ENCODE measurements at regions not wholly inside any gene's neighbourhood (a gene's known extent, or its start where the extent isn't known, plus 50 kb on each side); places are given as distances from the start of the nearest gene placed in this dataset.

DNA sequence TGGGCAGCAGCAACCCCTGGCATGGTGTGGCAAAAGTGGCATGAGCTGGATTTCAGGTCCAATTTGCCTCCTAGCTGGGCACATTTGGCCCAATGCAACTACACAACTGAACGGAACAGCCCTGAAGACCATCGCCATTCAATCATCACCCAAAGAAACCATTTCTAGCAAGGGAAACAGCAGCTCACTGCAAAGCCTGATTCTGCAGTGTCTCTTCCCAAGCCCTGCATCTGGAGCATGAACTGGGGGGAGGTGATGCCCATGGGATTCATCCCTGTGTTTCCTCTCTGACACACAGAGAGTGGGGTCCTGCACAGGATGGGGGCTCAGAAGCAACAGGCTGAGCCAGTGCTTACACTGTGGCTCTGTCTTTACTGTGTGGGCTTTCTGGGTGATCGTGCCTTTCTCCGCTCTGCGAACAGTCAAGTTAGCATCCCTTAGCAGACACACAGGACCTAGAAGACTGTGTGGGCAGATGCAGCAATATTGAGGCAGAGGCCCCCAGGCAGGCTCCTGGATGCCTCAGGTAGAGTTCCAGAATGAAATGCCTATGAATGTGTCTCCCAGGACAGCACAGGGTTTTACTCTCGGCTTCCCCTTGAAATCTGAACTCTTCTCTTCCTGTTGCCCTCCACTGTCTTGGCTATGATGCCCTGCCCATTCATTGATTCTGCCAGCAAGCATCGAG, 91.1 kb upstream of the ALDH1A3 start:
- H3K27ac Mint-ChIP-seq, result no peak overlapping the region
- H3K4me3 Mint-ChIP-seq, result no peak overlapping the region
- H3K9me3 Mint-ChIP-seq, result no peaks in the 10 kb centered on the region
- TF ChIP-seq, protein P1, sequence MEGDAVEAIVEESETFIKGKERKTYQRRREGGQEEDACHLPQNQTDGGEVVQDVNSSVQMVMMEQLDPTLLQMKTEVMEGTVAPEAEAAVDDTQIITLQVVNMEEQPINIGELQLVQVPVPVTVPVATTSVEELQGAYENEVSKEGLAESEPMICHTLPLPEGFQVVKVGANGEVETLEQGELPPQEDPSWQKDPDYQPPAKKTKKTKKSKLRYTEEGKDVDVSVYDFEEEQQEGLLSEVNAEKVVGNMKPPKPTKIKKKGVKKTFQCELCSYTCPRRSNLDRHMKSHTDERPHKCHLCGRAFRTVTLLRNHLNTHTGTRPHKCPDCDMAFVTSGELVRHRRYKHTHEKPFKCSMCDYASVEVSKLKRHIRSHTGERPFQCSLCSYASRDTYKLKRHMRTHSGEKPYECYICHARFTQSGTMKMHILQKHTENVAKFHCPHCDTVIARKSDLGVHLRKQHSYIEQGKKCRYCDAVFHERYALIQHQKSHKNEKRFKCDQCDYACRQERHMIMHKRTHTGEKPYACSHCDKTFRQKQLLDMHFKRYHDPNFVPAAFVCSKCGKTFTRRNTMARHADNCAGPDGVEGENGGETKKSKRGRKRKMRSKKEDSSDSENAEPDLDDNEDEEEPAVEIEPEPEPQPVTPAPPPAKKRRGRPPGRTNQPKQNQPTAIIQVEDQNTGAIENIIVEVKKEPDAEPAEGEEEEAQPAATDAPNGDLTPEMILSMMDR (conservative IDR thresholded peaks at IDR 0.05), result no peak
- H3K4me1 Mint-ChIP-seq (ENCODE audit: unreplicated experiment), result no peaks in the 10 kb centered on the region
- H3K36me3 Mint-ChIP-seq, result no peaks in the 10 kb centered on the region
- DNase-seq (ENCODE audit: extremely low spot score, unreplicated experiment), result peak; percentile 22
- H3K27me3 Mint-ChIP-seq, result peaks cover 9% of the 10 kb centered on the region

DNA sequence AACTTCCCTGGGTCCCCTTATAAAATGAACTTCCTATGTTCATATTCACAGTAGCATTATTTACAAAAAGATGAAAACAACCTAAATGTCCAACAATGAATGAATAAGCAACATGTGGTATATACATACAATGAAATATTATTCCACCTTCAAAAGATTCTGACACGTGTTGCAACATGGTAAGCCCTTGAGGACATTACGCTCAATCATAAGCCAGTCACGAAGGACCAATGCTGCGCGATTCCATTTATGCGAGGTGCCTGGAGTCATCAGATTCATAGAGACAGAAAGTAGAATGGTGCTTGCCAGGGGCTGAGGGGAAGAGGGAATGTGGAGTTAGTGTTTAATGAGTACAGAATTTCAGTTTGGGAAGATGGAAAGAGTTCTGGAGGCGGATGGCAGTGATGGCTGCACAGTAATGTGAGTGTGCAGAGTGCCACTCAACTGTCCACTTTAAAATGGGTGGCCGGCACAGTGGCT, 88.8 kb upstream of the ALDH1A3 start:
- no peaks in the 10 kb centered on the region for H3K36me3 Mint-ChIP-seq
- TF ChIP-seq, protein P1 (conservative IDR thresholded peaks at IDR 0.05), result no peak
- no peaks in the 10 kb centered on the region for H3K4me1 Mint-ChIP-seq (ENCODE audit: unreplicated experiment)
- H3K27me3 Mint-ChIP-seq, result peaks cover 14% of the 10 kb centered on the region
- DNase-seq (ENCODE audit: extremely low spot score, unreplicated experiment), result no peak
- no peak overlapping the region for H3K4me3 Mint-ChIP-seq
- H3K9me3 Mint-ChIP-seq, result no peaks in the 10 kb centered on the region
- H3K27ac Mint-ChIP-seq, result no peak overlapping the region

- no peak for DNase-seq (ENCODE audit: extremely low spot score, unreplicated experiment)
- Mint-ChIP-seq H3K27ac (no peak overlapping the region), H3K4me1 (ENCODE audit: unreplicated experiment) (no peaks in the 10 kb centered on the region), H3K9me3 (no peaks in the 10 kb centered on the region), H3K27me3 (peaks cover 14% of the 10 kb centered on the region), H3K36me3 (no peaks in the 10 kb centered on the region), H3K4me3 (no peak overlapping the region)
- TF ChIP-seq, protein P1 (conservative IDR thresholded peaks at IDR 0.05), result no peak
These were observed 85.6 kb upstream of the ALDH1A3 start for GRCh38 chr15:100794008-100794407.

DNA sequence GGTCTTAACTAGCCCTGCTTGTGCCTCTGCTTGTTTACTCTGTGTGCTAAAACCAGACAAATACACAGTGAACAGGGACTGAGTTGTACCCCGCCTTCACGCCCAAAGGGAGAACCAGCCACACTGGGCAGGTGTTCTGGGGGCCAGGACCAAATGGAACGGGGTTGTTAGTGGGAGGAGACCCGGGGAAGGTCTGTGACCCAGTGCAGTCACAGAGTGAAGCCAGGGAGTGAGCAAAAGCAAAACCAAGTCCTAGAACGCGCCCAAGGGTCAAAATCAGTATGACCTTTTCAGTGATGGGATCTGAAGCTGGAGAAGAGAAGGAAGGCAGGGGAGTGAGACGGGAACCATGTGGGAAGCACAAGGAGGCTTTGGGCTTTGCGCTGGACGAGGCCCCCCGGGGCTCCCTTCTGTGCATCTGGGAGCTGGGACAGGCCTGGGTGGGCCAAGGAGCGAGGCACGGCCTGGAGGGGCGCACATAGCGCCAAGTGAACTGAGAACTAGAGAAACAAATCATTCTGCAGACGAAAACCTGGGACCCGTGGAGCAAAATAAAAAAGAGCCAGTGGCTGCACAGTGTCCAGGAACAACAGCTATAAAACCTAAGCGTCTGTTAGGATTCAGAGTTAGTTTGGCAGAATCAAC, 78.3 kb upstream of the ALDH1A3 start:
- no peak overlapping the region for H3K27ac Mint-ChIP-seq
- H3K4me1 Mint-ChIP-seq (ENCODE audit: unreplicated experiment), result no peaks in the 10 kb centered on the region
- H3K27me3 Mint-ChIP-seq, result no peaks in the 10 kb centered on the region
- DNase-seq (ENCODE audit: extremely low spot score, unreplicated experiment), result no peak
- no peak overlapping the region for H3K4me3 Mint-ChIP-seq
- H3K9me3 Mint-ChIP-seq, result no peaks in the 10 kb centered on the region
- TF ChIP-seq, protein P1 (conservative IDR thresholded peaks at IDR 0.05), result no peak
- no peaks in the 10 kb centered on the region for H3K36me3 Mint-ChIP-seq

GRCh38 chr15:100802421-100803170, 77.0 kb upstream of the ALDH1A3 start:
- TF ChIP-seq, protein P1 (conservative IDR thresholded peaks at IDR 0.05), result no peak
- H3K36me3 Mint-ChIP-seq, result no peaks in the 10 kb centered on the region
- H3K27me3 Mint-ChIP-seq, result no peaks in the 10 kb centered on the region
- no peaks in the 10 kb centered on the region for H3K9me3 Mint-ChIP-seq
- no peak for DNase-seq (ENCODE audit: extremely low spot score, unreplicated experiment)
- H3K4me3 Mint-ChIP-seq, result no peak overlapping the region
- H3K27ac Mint-ChIP-seq, result no peak overlapping the region
- H3K4me1 Mint-ChIP-seq (ENCODE audit: unreplicated experiment), result no peaks in the 10 kb centered on the region
